GM12878 (cell line): ENCODE measurements at regions not wholly inside any gene's neighbourhood (a gene's known extent, or its start where the extent isn't known, plus 50 kb on each side); places are given as distances from the start of the nearest gene placed in this dataset.

Experiments used
- CHD4 ChIP-seq: fragments of 200-600 bp; sonication (generic); IDR thresholded peaks from 2 replicates; pipeline ENCODE4 v1.6.1; 2016; ENCODE audit warnings: mild to moderate bottlenecking
- CTCF ChIP-seq, 3 experiments: IDR thresholded peaks in 2 of 3; conservative IDR thresholded peaks in 1 of 3; 2 replicates each; pipeline ENCODE4 v1.5.1; 2011; ENCODE audit warnings: low read depth in 3 of 3, low read length in 3 of 3, mild to moderate bottlenecking in 3 of 3, control low read depth in 2 of 3, moderate library complexity in 2 of 3, inconsistent platforms in 1 of 3, mixed read lengths in 1 of 3; ENCODE audit not compliant: control insufficient read depth in 2 of 3, insufficient read depth in 1 of 3; ENCODE audit errors: extremely low read depth in 1 of 3
- JUND ChIP-seq: IDR thresholded peaks from 2 replicates; pipeline ENCODE4 v1.6.1; 2012; ENCODE audit warnings: low read depth, mild to moderate bottlenecking, low read length, improper control_type of control experiment, moderate library complexity
- NFIC ChIP-seq: IDR thresholded peaks from 2 replicates; pipeline ENCODE4 v1.6.1; 2012; ENCODE audit warnings: low read depth, mild to moderate bottlenecking, inconsistent platforms, low read length, moderate library complexity
- NRF1 ChIP-seq: conservative IDR thresholded peaks from 2 replicates; pipeline ENCODE4 v1.6.1; 2011; ENCODE audit warnings: mild to moderate bottlenecking, low read depth, low read length, improper control_type of control experiment
- PAX8 ChIP-seq: fragments of 450-650 bp; IDR thresholded peaks from 2 replicates; pipeline ENCODE4 v1.6.1; 2017; ENCODE audit warnings: mild to moderate bottlenecking, moderate library complexity
- POLR2A ChIP-seq: IDR thresholded peaks from 2 replicates; pipeline ENCODE4 v1.6.1; 2011; ENCODE audit warnings: low read depth, mild to moderate bottlenecking, low read length
- RAD21 ChIP-seq: IDR thresholded peaks from 2 replicates; pipeline ENCODE4 v1.6.1; 2011; ENCODE audit warnings: mild to moderate bottlenecking, low read depth, low read length, moderate library complexity; ENCODE audit not compliant: insufficient read depth

- TF ChIP-seq JUND (no peak), RAD21 (no peak), CHD4 (no peak), PAX8 (no peak), CTCF (IDR thresholded peaks at IDR 0.05 in 2 of 3, conservative IDR thresholded peaks at IDR 0.05 in 1 of 3; ENCODE audit: control insufficient read depth in 2 of 3, extremely low read depth in 1 of 3, insufficient read depth in 1 of 3, low read depth in 3 of 3, low read length in 3 of 3) (no peak), NRF1 (no peak), NFIC (no peak), POLR2A (no peak)
These were observed 525.7 kb downstream of the RAB28 start for GRCh38 chr4:12958436-12958835.
